GM21737 (cell line): ENCODE measurements at regions not wholly inside any gene's neighbourhood (a gene's known extent, or its start where the extent isn't known, plus 50 kb on each side); places are given as distances from the start of the nearest gene placed in this dataset.
"Not testable (repeated sequence)": the region's sequence is repeated elsewhere in the genome, so short reads cannot be mapped to it uniquely, and the experiment has no call there.

Experiments used
- ATAC-seq: cut with Tn5 transposase; IDR thresholded peaks from one replicate; pipeline ENCODE4 v1.9.1; 2021; ENCODE audit warnings: mild to moderate bottlenecking, moderate library complexity; ENCODE audit not compliant: unreplicated experiment

DNA sequence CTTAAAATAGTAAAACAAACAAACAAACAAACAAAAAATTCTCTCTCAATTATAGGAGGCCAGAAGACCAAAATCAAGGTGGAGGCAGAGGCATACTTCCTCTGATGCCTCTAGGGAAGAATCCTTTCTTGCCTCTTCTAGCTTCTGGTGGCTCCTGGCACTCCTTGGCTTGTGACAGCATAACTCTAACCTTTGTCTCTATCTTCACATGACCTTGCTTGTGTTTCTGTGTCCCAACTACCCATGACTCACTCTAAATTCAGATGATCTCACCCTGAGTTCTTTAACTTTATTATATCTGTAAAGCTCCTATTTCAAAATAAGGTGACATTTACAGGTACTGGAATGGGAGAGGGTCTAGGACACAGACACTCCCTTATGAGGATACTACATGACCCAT, 88.3 kb upstream of the ANTXRL start:
- no peak for ATAC-seq

DNA sequence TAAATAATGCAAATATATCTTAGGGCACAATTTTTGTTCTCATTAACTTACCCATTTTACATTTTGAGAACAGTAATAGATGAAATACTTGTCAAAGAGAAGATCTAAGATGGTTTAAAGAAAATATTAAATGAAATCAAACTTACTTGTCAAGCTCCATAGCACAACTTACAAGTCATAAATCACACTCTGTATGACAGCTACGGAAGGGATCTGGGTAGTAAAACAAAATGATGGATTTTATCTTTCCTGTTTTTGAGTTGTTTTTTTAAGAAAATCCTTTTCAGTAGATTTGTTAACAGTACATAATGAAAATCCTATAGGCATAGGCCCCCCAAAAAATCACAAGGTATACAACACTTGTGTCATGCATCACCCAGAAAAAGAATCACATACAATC, 84.4 kb upstream of the ANTXRL start:
- not testable (repeated sequence) for ATAC-seq

DNA sequence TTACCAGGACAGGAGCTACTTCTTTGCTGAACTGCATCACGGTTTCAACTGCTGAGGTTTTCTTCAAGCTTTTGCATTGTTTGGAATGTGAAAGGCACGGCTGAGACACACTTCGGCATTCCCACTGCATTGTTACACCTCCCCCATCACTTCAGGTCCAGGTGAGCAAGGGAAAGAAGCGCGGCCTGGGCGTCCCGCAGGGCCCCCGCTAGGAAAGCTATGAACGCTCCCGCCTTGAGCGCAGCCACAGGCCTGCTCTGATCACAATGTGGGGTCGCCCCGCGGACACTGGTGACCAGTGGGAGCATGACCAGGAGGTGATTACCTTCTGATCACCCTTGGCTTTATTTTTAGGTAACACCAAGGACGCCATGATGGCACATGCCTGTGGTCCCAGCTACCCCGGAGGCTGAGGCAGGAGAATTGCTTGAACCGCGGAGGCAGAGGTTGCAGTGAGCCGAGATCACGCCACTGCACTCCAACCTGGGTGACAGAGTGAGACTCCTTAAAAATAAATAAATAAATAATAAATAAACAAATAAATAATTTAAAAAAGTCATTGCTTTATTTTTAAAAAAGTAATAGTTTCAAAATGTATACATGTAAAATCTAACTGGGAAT, 82.2 kb upstream of the ANTXRL start:
- ATAC-seq, result not testable (repeated sequence)

GRCh38 chr10:46210427-46210826, 76.4 kb upstream of the ANTXRL start:
- ATAC-seq, result not testable (repeated sequence)

DNA sequence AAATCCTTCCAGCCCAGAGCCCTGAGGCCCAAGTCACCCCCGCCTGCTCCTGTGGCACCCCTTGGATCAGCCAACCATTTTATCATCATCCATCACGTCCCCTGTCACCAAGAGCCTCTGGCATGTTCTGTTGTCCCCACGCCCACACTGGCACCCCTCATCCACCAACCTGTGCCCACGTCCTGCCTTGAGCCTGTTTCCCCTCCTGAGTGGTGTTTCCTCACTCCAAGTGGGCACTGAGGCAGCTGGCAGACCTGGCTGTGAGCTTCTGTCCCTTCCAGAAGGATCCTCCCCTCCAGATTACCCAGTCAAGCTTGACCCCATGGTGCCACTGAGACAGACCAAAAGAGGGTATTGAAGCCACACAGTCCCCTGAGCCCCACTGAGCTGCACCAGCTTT, 71.4 kb upstream of the ANTXRL start:
- ATAC-seq, result no peak

DNA sequence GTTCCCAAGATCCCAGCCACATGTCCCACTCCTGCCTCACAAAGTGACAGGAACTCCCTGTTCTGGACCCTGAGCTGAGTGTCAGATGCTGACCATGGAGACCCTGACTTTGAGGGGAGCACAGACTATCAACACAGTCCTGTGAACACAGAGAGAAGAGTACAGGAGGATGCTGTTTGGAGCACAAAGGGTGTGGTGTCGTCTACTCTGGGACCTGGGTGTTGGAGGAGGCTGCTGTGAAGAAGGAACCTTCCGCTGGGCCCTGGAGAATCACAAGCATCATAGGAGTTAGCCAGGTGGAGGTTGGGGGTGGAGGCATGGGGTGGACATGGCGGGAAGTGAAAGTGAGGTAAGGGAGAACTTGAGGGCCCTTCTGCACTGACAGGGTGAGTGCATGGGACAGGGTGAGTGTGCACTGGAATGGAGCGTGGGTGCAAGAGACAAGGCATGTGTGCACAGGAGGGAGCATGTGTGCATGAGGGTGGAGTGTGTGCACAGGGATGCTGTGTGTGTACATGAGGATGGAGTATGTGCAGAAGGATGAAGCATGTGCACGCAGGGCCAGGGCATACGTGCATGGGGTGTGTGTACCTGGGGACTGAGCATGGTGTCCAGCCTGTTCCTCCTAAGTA, 70.7 kb upstream of the ANTXRL start:
- no peak for ATAC-seq

- ATAC-seq, result no peak
Measured at GRCh38 chr10:46216836-46217751, 69.7 kb upstream of the ANTXRL start.

DNA sequence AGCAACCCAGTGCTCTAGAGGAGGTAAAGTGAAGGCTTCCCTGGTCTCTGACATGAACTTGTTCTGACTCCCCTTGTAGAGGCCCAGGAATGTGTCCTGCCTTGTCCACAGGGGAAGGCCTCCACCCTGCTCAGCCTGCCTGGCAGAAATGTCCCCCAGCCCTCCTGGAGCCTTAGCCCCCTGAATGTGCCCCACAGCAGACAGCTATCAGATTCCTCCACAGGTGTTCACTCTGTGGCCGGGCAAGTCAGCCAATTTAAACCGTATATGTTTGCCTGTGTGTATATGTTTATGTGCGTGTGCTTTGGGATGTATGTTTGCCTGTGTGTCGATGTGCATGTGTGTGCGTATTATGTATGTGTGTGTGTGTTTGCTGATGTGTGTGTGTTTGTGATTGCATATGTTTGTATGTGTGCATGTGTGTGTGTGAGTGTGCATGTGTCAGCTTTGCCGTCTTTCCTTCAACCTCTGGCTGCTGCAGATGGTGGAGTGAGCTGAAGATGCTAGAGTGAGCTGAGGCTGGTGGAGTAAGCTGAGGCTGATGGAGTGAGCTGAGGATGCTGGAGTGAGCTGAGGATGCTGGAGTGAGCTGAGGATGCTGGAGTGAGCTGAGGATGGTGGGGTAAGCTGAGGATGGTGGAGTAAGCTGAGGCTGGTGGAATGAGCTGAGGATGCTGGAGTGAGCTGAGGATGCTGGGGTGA, 68.9 kb upstream of the ANTXRL start:
- no peak for ATAC-seq

GRCh38 chr10:46218921-46219320, 67.9 kb upstream of the ANTXRL start:
- no peak for ATAC-seq

- ATAC-seq, result not testable (repeated sequence)
Measured at GRCh38 chr10:46219431-46219990, 67.3 kb upstream of the ANTXRL start.

DNA sequence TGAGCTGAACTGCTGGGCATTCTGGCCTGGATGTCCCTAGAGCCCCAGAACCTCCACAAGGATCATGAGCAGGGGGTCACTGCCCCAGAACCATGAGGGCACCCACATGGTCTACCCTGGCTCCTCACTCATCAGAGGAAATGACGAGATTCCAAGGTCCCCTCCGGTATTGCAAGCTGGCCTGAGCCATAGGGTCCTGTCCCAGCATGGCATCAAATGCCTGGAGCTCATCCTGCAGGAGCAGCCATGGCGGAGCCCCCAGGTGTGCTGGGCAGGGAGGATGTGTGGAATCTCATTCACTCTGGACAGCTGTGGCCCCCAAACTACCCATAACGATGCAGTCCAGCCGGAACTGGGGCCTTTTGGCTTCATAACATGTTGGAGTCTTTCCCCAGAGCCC, 66.6 kb upstream of the ANTXRL start:
- no peak for ATAC-seq

DNA sequence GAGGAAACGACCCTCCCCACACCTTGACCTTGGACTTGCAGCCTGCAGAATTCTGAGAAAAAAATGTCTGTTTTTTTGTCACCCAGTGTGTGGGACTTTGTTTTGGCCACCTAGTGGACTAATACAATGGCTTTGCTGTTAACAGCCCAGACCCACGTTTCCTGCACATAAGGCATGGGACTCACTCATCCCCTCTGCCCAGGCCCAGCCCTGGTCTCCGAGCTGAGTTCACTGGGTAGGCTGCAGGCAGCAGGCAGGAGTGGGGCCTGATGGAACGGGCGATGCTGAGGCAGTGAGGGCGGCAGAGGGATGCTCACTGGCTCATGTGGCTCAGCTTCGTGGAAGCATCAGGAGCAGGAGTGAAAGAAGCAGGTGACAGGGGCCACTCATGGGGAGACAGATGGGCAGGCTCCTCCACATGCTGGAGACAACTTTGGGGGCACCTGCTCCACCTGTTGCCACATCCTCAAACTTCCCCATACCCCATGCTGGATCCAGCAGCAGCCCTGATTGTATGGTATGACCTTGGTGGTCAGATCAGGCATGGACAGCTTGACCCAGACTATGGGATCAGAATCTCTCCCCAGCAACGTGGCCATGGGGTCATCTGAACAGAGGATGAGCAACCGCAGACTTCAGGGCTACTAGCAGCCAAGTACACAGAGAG, 65.8 kb upstream of the ANTXRL start:
- ATAC-seq, result no peak

- ATAC-seq, result no peak
Measured at GRCh38 chr10:46222364-46222935, 64.3 kb upstream of the ANTXRL start.

GRCh38 chr10:46223064-46223480, 63.7 kb upstream of the ANTXRL start:
- no peak for ATAC-seq

- ATAC-seq, result no peak
Measured at GRCh38 chr10:46223626-46224413, 63.0 kb upstream of the ANTXRL start.

GRCh38 chr10:46224414-46224682, 62.4 kb upstream of the ANTXRL start:
- no peak for ATAC-seq

DNA sequence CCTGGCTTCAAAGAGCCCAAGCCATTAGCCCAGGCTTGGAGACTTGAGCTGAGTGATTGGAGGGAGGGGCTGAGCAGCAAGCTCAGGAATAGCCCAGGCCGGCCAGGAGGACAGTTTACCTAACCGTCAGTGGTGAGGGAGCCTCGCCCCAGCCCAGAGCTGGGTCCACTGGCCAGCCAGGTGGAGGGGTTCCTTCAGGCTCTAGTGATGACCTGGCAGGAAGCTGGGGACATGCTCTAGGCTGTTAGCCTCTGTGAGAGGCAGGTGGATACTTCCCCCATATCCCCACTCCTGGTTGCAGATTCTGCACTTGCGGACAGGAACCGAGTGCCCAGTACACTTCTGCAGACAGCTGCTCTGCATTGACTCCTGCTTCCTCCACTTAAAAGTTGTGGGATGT, 61.2 kb upstream of the ANTXRL start:
- ATAC-seq, result no peak

DNA sequence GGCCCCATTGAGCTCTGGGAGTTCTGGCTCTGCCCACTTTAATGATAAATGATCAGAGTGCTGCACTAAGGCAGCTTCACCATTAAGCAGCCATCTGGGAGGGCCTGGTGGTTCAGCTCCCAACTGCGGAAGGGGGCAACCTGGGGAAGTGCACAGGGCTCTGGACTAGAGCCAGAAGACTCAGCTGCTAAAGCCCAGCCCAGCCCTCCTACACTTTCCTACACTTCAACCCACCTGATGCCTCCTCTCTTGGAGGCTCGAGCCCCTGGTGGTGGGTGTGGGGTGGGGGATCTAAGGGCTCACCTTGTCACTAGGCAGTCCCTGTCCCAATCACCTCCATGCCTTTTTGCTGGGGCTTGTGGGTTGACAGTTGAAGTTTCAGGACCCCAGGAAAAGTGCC, 60.6 kb upstream of the ANTXRL start:
- no peak for ATAC-seq

DNA sequence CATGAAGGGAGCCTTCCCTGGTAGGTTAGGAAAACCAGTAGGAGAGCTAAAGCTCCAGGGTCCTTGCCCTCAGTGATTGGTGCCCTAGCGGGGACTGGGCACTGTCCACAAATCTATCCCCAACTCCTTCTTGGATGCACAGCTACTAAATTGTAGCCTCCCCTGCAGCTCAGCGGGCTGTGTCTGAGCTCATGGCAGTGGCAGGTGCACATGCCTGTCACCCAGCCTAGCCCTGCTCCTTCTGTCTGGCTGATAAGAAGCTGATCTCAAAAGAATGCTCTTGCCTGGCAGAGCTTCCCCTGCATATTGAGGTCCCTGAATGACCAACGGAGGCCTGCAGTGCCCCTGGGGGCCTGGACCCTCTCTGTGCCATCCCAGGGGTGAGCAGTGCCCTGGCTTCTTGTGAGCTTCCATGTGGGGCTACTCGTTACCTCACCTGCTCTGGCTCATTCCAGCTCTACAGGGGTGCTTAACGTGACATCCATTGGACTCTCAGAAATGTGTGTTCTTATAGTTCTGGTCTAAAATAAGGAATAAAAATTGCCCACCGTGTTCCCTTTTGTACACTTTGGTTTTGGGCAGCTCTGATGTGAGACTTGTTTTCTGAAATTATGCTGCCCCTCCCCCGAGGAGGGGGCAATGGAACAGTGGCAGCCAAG, 59.8 kb upstream of the ANTXRL start:
- no peak for ATAC-seq
